ENCODE measurements at regions not wholly inside any gene's neighbourhood (a gene's known extent, or its start where the extent isn't known, plus 50 kb on each side); places are given as distances from the start of the nearest gene placed in this dataset.
A peak's percentile ranks its signal among the peaks of the same experiment; 100 is the strongest.

- Histone ChIP-seq H3K27me3 (no peaks in the 10 kb centered on the region), H3K4me3 (no peak overlapping the region), H3K36me3 (no peaks in the 10 kb centered on the region), H3K27ac (no peak overlapping the region), H3K4me1 (ENCODE audit: low read depth) (peaks cover 8% of the 10 kb centered on the region), H3K9me3 (ENCODE audit: low read depth) (no peaks in the 10 kb centered on the region)
- no peak for TF ChIP-seq CTCF (IDR thresholded peaks at IDR 0.05; ENCODE audit: low read depth, low read length)
- peak in 1 of 2 donors; percentile 6 for DNase-seq (ENCODE audit: low read depth in 1 of 2, low spot score in 1 of 2)
Measured at GRCh38 chr20:11332381-11332780, 585.3 kb upstream of the BTBD3 start.

- Histone ChIP-seq H3K36me3 (no peaks in the 10 kb centered on the region), H3K9me3 (ENCODE audit: low read depth) (no peaks in the 10 kb centered on the region), H3K4me3 (no peak overlapping the region), H3K4me1 (ENCODE audit: low read depth) (peaks cover 8% of the 10 kb centered on the region), H3K27me3 (no peaks in the 10 kb centered on the region), H3K27ac (no peak overlapping the region)
- TF ChIP-seq CTCF (IDR thresholded peaks at IDR 0.05; ENCODE audit: low read depth, low read length): no peak
- DNase-seq (ENCODE audit: low read depth in 1 of 2, low spot score in 1 of 2): no peak
Measured at GRCh38 chr20:11333634-11334033, 584.1 kb upstream of the BTBD3 start.

GRCh38 chr20:11337361-11338130 lies 580.1 kb upstream of the BTBD3 start:
- H3K4me1 ChIP-seq (ENCODE audit: low read depth): peaks cover 8% of the 10 kb centered on the region
- no peaks in the 10 kb centered on the region for H3K36me3 ChIP-seq
- TF ChIP-seq CTCF (IDR thresholded peaks at IDR 0.05; ENCODE audit: low read depth, low read length): no peak
- no peak overlapping the region for H3K4me3 ChIP-seq
- H3K27me3 ChIP-seq: no peaks in the 10 kb centered on the region
- H3K9me3 ChIP-seq (ENCODE audit: low read depth): no peaks in the 10 kb centered on the region
- no peak for DNase-seq (ENCODE audit: low read depth in 1 of 2, low spot score in 1 of 2)
- H3K27ac ChIP-seq: no peak overlapping the region

GRCh38 chr20:11338496-11339306 lies 579.0 kb upstream of the BTBD3 start:
- peak in 1 of 2 donors; percentile 60 for DNase-seq (ENCODE audit: low read depth in 1 of 2, low spot score in 1 of 2)
- Histone ChIP-seq H3K27me3 (no peaks in the 10 kb centered on the region), H3K9me3 (ENCODE audit: low read depth) (no peaks in the 10 kb centered on the region), H3K27ac (no peak overlapping the region), H3K36me3 (no peaks in the 10 kb centered on the region), H3K4me1 (ENCODE audit: low read depth) (peaks cover 8% of the 10 kb centered on the region), H3K4me3 (no peak overlapping the region)
- no peak for TF ChIP-seq CTCF (IDR thresholded peaks at IDR 0.05; ENCODE audit: low read depth, low read length)

- no peaks in the 10 kb centered on the region for H3K36me3 ChIP-seq
- no peak for TF ChIP-seq CTCF (IDR thresholded peaks at IDR 0.05; ENCODE audit: low read depth, low read length)
- H3K27ac ChIP-seq: no peak overlapping the region
- no peak overlapping the region for H3K4me3 ChIP-seq
- no peaks in the 10 kb centered on the region for H3K9me3 ChIP-seq (ENCODE audit: low read depth)
- no peaks in the 10 kb centered on the region for H3K27me3 ChIP-seq
- no peaks in the 10 kb centered on the region for H3K4me1 ChIP-seq (ENCODE audit: low read depth)
- no peak for DNase-seq (ENCODE audit: low read depth in 1 of 2, low spot score in 1 of 2)
Measured at GRCh38 chr20:11344939-11345338, 572.8 kb upstream of the BTBD3 start.
